GM12864 (cell line): ENCODE measurements at regions not wholly inside any gene's neighbourhood (a gene's known extent, or its start where the extent isn't known, plus 50 kb on each side); places are given as distances from the start of the nearest gene placed in this dataset.

Experiments used
- DNase-seq: peaks from one replicate; pipeline ENCODE4 v3.0.0-alpha.2; 2011; ENCODE audit warnings: low read depth
- H3K4me3 ChIP-seq: 2 replicates; pipeline ENCODE4 v1.5.1; 2011; ENCODE audit warnings: mild to moderate bottlenecking, low read depth, low read length, control low read depth
- TF ChIP-seq, protein P1 (sequence below): IDR thresholded peaks from 2 replicates; pipeline ENCODE4 v1.5.1; 2011; ENCODE audit warnings: low read depth, mild to moderate bottlenecking, moderate library complexity, low read length, control low read depth, inconsistent platforms; ENCODE audit errors: missing control alignments

DNA sequence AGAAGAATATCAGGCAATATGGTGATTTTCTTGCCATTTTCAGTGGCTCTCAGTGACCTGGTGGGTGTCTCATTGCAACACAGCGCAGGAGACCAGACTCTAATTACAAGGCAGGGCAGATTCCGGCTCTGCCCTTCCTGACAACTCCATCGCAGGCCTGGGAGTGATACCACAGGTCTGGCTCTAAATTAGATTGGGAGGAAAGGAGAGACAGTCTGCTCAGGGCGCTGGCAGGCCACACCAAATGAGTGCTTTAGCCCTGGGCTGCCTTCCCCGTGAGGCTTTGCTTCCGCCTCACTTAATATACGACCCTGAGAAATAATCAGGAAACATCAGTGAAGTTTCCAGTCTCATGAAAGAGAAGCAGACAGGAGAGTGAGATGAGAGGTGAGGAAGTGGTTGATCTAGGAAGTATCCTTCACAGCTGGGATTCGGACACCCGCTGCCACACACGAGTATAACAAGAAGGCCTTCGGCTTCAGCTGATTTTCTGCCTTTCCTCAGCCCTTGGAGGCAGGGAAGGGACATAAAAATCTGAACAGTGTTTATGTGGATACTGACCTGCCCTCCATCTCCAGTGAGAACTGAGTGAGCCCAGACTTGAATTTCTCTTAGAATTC is 73.7 kb upstream of the PROK2 start:
- DNase-seq: no peak
- no peak overlapping the region for H3K4me3 ChIP-seq
- TF ChIP-seq, protein P1, sequence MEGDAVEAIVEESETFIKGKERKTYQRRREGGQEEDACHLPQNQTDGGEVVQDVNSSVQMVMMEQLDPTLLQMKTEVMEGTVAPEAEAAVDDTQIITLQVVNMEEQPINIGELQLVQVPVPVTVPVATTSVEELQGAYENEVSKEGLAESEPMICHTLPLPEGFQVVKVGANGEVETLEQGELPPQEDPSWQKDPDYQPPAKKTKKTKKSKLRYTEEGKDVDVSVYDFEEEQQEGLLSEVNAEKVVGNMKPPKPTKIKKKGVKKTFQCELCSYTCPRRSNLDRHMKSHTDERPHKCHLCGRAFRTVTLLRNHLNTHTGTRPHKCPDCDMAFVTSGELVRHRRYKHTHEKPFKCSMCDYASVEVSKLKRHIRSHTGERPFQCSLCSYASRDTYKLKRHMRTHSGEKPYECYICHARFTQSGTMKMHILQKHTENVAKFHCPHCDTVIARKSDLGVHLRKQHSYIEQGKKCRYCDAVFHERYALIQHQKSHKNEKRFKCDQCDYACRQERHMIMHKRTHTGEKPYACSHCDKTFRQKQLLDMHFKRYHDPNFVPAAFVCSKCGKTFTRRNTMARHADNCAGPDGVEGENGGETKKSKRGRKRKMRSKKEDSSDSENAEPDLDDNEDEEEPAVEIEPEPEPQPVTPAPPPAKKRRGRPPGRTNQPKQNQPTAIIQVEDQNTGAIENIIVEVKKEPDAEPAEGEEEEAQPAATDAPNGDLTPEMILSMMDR: no peak

DNA sequence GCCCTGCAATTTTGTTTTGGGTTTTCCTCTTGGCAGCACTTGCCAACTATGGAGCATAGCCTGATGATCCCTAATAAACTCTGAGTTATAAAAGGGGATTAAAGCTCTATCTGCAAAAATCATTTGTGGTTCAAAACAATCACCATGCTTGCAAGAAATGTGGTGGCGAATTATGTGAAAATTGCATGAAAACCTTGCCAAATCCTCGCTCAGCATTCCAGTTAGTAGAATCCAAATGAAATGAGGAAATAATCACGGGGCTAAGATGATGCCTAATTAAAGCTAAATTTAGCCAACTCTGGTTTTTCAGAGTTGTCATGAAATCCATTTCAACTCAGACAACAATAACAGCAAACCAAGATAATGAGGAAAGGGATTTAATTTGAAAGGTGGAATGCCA is 73.0 kb upstream of the PROK2 start:
- no peak for DNase-seq
- TF ChIP-seq, protein P1: no peak
- no peak overlapping the region for H3K4me3 ChIP-seq

DNA sequence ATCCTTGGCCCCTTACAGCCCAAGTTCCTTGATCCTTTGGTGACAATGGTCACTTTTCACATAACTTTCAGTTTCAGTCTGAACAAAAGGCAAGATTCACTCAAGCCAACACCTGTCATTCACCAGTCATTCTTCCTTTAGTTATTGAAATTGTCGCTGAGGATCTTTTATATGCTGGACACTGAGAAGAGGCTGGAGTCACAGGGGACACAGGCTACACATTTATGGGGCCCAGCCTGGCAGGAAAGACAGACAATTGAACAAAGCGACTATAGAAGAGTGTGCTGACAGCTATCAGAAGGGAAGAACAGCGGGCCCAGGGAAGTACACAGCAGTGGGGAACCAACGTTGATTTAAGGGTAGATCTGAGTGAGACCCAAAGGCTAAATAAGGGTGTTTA is 69.8 kb upstream of the PROK2 start:
- DNase-seq: no peak
- TF ChIP-seq, protein P1: no peak
- H3K4me3 ChIP-seq: no peak overlapping the region

DNA sequence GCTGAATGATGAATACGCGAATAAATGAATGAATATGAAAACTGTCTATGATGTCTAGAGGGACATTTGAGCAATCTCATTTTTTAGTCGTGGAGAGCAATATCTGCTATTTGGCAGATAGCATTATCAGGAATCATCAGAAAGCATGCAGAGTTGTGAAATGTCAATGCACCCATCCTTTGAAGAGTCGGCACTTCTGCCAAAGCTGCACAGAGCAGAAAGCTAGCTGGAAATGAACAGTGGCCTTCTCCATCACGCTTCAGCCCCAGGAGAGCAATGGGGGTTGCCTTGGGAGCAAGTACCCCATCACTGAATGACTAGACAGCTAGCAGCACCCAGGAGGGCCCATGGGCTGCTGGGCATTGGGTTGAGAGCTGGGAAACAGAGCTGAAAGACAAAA is 69.1 kb upstream of the PROK2 start:
- no peak for DNase-seq
- H3K4me3 ChIP-seq: no peak overlapping the region
- TF ChIP-seq, protein P1: no peak

DNA sequence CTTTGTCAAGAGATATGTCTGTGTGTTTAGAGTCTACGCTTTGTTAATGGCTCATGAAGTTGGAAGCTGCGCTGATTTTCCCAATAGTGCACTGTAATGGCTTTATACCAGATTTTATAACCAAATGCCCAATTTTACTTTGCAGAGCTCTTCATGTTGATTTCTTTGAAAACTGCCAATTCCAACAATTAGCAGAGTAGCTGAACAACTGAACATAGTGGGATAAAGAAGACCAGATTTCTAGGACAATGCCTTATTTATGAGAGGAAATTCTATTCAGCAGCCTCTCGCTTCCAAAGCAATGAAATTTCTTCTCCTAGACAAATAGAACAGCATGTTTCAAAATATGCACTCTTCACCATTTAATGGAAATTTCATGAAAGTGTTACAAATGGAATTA is 66.9 kb upstream of the PROK2 start:
- no peak overlapping the region for H3K4me3 ChIP-seq
- DNase-seq: no peak
- TF ChIP-seq, protein P1: no peak

DNA sequence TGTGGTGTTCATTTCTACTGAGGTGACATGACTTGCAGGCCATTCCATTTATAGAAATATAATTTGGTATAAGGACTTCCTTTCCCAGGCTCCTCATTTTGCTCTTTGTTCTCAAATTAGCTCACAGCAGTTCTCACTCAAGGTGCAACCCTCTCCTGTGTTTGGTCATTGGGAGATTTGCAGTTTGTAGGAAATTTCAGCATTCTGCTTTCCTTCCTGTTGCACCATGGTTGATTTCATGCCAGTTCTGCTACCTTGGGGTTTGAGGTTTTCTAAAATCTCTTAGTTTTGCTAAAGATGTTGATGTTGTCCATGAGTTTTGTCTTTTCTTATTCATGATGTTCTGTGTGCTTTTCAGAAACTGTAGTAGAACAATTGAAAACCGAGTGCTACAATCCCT is 65.7 kb upstream of the PROK2 start:
- H3K4me3 ChIP-seq: no peak overlapping the region
- TF ChIP-seq, protein P1: no peak
- no peak for DNase-seq

DNA sequence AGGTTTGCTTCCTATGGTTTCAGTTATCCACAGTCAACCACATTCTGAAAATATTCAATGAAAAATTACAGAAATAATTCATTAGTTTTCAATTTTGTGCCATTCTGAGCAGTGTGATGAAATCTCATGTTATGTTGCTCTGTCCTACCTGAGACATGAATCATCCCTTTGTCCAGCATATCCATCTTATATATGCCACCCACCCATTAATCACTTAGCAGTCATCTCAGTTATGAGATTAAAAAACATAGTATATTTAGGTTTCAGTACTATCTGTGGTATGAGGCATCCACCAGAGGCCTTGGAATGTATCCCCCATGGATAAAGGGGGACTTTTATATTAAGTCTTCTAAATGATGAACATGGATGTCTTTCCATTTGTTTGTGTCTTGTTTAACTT is 64.7 kb upstream of the PROK2 start:
- no peak for DNase-seq
- TF ChIP-seq, protein P1: no peak
- no peak overlapping the region for H3K4me3 ChIP-seq
